GM19455 (cell line): ENCODE measurements at regions not wholly inside any gene's neighbourhood (a gene's known extent, or its start where the extent isn't known, plus 50 kb on each side); places are given as distances from the start of the nearest gene placed in this dataset.

ENCODE experiments used
- ATAC-seq: cut with Tn5 transposase; IDR thresholded peaks from one replicate; pipeline ENCODE4 v1.9.1; 2021; ENCODE audit not compliant: unreplicated experiment

- no peak for ATAC-seq
These were observed 113.1 kb upstream of the DDX18 start for GRCh38 chr2:117701365-117701764.

GRCh38 chr2:117702098-117702497 is 112.4 kb upstream of the DDX18 start:
- ATAC-seq = no peak

DNA sequence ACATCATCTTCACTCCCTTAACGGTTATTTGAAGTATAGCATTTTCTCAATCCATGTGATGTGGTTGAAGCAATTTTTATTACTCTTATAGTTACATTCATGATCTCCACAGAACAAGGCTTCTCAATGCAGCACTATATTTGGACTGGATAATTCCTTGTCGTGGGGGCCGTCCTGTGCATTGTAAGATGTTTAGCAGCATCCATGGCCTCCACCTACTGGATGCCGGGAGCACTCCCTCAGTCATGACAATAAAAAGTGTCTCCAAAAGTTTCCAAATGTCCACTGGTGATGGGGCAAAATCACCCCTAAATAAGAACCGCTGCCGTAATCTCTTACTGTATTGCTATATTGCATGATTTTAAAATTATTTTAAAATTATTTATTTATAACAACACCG is 110.6 kb upstream of the DDX18 start:
- no peak for ATAC-seq

GRCh38 chr2:117704818-117705217 is 109.7 kb upstream of the DDX18 start:
- no peak for ATAC-seq

GRCh38 chr2:117707874-117708273 is 106.6 kb upstream of the DDX18 start:
- ATAC-seq = no peak

DNA sequence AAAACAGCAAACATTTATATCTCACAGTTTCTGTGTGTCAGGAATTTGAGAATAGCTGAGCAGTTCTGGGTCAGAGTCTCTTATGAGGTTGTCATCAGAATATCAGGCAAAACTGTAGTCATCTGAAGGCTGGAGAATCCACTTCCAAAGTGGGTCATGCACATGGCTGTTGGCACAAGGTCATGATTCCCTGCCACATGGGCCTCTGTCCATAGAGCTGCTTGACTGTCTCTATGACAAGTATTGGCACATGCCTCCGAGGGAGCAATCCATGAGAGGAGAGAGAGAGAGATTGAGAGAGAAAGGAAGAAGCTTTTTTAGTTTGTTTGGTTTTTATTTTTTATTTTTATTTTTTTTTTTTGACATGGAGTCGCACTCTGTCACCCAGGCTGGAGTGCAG is 101.8 kb upstream of the DDX18 start:
- ATAC-seq = no peak

DNA sequence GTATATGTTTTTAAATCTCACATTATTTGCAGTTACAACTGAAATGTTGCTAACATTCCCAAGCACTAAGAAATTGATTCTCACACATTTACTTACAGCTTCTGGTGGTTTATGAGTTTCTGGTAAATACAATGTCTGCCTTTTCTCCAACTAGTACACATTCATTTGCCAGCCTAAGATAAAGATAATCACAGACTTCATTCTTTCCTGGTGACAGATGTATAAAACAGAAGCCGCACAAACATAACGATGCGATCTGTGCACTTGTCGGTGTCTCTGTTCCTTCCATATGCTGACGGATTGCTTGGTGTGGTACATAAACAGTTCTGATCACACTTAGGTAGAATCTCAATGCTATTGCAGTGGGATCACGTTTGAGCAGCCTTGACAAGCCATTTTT is 100.4 kb upstream of the DDX18 start:
- ATAC-seq = no peak

DNA sequence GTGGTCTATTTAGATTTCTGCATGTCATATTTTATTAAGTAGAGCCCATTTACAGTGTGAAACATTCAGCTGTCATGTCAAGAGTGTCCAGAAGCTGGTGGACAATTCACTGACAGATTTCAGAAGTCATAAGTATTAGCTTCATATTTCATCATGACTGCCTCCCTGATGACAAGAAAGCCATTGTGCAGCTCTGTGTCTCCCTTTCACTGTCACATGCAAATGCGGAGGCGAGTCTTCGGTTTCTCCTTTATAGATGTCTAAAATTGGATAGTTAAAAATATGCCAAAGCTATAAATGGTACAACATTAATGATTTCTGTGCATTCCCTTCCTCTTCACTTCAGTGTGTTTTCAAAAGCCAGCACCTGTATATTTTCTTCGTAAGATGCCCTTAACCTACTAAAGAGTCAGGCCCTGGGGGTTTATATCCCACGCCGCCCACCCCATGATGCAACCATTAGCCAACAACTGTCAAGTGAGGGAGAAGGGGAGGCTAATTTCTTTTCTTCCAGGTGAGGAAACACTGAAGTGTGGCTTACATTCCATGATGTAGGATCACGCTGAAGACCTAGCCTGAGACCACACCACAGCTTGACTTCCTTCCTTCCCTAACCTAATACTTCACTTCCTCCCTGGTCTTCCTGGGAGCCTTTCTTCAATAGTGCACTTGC is 99.6 kb upstream of the DDX18 start:
- no peak for ATAC-seq

GRCh38 chr2:117716505-117716904 is 98.0 kb upstream of the DDX18 start:
- ATAC-seq = no peak

DNA sequence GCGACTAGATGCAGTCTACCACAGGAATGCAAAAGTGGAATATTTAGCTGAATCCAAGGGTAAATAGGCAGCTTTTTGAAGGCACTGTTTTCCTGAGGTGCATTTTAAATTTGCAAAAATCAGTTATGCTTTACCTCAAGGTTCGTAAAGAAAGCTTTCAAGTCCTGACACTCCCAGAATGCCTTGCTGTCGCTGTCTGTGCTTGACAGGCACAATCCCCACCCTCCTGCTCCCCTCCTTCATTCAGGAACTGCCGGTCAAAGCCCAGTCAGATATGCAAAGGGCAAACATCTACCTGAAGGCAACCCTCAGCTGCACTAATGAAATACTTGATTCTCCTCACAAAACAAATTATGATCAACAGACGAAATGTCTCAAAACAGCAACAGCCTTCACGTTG is 97.4 kb upstream of the DDX18 start:
- no peak for ATAC-seq

GRCh38 chr2:117718048-117718447 is 96.4 kb upstream of the DDX18 start:
- no peak for ATAC-seq

- ATAC-seq = no peak
These were observed 93.7 kb upstream of the DDX18 start for GRCh38 chr2:117720765-117721164.

DNA sequence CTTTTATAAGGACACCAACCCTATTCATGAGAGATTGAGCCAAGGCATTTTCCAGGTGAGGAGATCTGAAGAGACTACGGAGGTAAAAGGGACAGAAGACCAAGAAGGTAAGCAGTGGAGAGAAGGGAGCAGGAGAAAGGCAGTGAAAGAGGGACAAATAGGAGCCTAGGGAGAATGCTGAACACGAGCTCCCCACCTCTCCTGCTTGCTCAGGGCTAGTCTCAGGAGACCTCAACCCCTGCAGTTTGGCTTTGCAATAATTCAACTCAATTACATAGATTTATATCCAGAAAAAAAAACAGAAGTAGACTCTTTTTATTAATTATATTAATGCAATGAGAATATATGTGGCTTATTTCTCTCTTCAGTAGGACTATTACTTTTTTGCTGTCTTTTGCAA is 91.0 kb upstream of the DDX18 start:
- ATAC-seq = no peak

GRCh38 chr2:117723888-117724434 is 90.5 kb upstream of the DDX18 start:
- ATAC-seq = no peak

- no peak for ATAC-seq
These were observed 87.7 kb upstream of the DDX18 start for GRCh38 chr2:117726747-117727146.

DNA sequence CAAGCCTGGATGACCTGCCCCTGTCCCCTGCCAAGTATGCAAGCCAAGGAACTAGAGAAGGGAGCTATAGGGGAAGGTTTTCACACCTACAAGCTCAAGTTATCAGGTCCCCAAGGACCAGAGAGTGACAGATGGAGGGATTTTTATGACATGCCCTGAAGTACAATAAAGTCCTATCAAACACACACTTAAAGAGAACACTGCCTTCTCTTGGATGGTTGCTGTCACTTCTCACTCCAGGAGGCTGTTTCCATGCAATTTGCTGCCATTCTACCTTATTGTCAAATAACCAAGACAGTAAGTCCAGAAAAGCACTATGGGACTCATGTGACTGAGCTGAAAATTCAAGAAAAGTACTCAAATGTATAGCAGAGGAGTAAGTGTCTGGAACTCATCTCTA is 76.6 kb upstream of the DDX18 start:
- ATAC-seq = no peak

DNA sequence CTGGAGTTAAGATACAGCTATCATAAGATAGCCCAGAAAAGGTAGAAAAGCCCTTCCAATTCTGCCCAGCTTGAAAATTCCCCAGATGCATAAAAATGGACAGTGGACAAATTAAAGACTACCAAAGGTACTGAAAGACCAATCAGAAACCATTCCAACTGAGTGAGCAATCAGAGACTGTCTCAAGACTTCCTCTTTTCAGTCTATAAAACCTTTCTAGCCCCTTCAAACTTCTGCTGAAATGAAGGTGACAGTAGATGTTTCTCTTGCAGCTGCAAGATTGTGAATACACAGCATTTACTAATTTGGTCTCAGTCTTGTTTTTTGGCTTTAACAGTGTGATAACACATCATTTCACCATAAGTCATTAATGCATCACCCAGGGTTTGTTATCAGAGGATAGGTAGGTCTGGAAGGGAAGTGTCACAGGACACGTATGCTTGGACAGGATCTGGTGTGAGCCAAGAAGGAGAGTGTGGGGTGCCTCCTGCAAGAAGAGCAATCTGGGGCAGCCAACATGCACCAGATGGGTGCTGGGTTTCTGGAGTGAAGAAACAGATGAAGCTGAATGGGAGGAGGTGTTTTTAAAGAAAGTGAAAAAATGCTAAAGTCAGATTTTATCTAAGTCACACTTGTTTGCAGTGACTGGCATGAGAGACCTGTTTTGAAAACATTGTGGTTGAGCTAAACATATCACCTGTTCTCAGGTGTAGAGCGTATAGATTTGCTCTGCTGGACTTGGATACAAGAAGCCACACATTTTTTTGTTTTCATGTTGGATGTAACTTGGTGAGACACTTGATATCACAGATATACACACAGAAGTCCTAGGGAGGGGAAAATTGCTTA is 75.3 kb upstream of the DDX18 start:
- no peak for ATAC-seq

- ATAC-seq = no peak
These were observed 69.0 kb upstream of the DDX18 start for GRCh38 chr2:117745537-117745936.

DNA sequence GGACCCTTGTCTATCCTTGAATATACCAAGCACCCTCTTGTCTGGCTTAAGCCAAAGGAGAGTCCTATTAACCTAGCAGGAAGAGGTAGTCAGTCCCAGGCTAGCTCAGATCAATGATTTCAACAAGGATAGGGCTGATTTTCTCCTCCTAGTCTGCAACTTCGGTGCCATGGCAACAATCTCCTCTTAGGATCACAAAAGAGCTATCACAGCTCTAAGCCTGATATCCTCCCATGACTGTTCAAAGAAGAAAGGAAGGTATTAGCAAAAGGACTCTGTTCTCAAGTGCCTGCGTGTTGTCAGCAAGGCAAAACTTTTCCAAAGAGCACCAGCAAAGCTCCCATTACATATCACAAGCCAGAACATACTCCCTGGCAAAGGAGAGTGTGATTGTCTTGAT is 58.7 kb upstream of the DDX18 start:
- ATAC-seq = no peak

DNA sequence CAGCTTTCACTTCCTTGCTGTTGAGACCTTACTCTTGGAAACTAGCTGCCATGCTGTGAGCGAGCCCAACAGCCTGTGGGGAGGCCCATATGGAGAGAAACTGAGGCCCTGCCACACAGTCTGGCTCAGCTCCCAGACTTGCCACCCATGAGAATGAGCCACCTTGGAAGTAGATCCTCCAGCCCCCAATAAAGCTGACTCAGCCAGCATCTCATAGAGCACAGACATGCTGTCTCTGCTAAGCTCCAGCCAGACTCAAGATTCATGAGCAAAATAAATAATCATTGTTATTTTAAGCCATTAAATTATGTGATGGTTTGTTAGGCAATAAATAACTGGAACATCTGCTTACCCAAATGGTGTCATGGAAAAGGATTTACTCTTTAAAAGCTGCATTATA is 53.6 kb upstream of the DDX18 start:
- ATAC-seq = no peak

- no peak for ATAC-seq
These were observed 52.0 kb upstream of the DDX18 start for GRCh38 chr2:117762454-117762853.

DNA sequence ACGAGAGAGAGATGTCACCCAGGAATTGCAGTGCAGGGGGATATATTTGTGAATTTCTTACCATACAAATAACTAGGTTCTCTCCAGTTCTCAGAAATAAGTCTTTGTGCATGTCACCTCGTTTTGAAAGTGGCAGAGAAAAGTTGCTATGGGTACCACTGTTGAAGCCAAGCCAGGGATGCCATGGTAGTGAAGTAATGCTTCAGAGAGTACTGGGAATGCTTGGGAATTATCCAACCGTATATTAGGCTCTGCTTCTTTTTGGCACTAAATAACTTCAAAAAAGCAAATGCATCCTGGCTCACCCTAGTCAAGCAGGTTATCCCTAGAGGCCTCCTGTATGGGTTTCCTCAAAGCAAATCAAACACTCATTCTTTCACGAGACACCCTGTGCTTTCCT is 50.7 kb upstream of the DDX18 start:
- ATAC-seq = no peak
